Gastrocnemius medialis (tissue), 4 donors: ENCODE measurements at regions not wholly inside any gene's neighbourhood (a gene's known extent, or its start where the extent isn't known, plus 50 kb on each side); places are given as distances from the start of the nearest gene placed in this dataset.

Experiments
- ATAC-seq, 2 donors: fragments of 150-250 bp; one replicate each; pipeline ENCODE4 v1.9.1; 2016
- DNase-seq, 2 donors: peaks; one replicate each; pipeline ENCODE4 v3.0.0-alpha.2; 2019
- H3K27ac ChIP-seq, 4 donors: fragments of 200-600 bp; sonication (generic); 1 replicate in 1 of 4; 2 replicates in 3 of 4; pipeline ENCODE4 v1.5.1; 2016 to 2018; ENCODE audit warnings: mild to moderate bottlenecking in 2 of 4, moderate library complexity in 1 of 4
- H3K27me3 ChIP-seq, 3 donors: fragments of 200-600 bp; sonication (generic) in 2 of 3; 1 replicate in 1 of 3; 2 replicates in 2 of 3; pipeline versions ENCODE4 v1.5.1 to v1.6.0; 2016 to 2019; ENCODE audit warnings: mild to moderate bottlenecking in 1 of 3, moderate library complexity in 1 of 3
- H3K36me3 ChIP-seq, 2 donors: fragments of 200-600 bp; sonication (generic) in 1 of 2; one replicate each; pipeline ENCODE4 v1.5.1; 2017 to 2018
- H3K4me1 ChIP-seq, 2 donors: fragments of 200-600 bp; sonication (generic) in 1 of 2; one replicate each; pipeline ENCODE4 v1.5.1; 2016 to 2017; ENCODE audit warnings: mild to moderate bottlenecking in 2 of 2
- H3K4me3 ChIP-seq, 4 donors: fragments of 200-600 bp; sonication (generic) in 3 of 4; 1 replicate in 1 of 4; 2 replicates in 3 of 4; pipeline ENCODE4 v1.5.1; 2016 to 2019; ENCODE audit warnings: mild to moderate bottlenecking in 2 of 4
- H3K9me3 ChIP-seq, 3 donors: fragments of 200-600 bp; sonication (generic) in 2 of 3; 1 replicate in 1 of 3; 2 replicates in 2 of 3; pipeline ENCODE4 v1.5.1; 2016 to 2019
- POLR2A ChIP-seq, 2 donors: fragments of 450-650 bp; IDR thresholded peaks; one replicate each; pipeline ENCODE4 v1.6.1; 2017; ENCODE audit warnings: antibody characterized with exemption in 2 of 2, mild to moderate bottlenecking in 2 of 2, moderate library complexity in 2 of 2
- in situ Hi-C, 4 donors: fragments of 200-750 bp; cut with MboI; loops; one replicate each; pipeline versions ENCODE4 v1.15.0 to v1.8.0; 2017; ENCODE audit warnings: low sequenced_read_pairs in 4 of 4
- intact Hi-C: fragments of 100-400 bp; cut with DNase I; formaldehyde crosslinking; loops from one replicate; pipeline ENCODE4 v1.15.1; 2023; ENCODE audit warnings: low total_unique reads
- TF ChIP-seq, protein P1 (sequence below), 5 experiments: fragments of 450-650 bp in 3 of 5; fragments of 200-600 bp in 2 of 5; sonication (generic) in 2 of 5; IDR thresholded peaks in 4 of 5; conservative IDR thresholded peaks in 1 of 5; 1 replicate in 4 of 5; 2 replicates in 1 of 5; pipeline ENCODE4 v1.5.1; 2016 to 2019; ENCODE audit warnings: antibody characterized with exemption in 5 of 5, mild to moderate bottlenecking in 3 of 5, moderate library complexity in 3 of 5

DNA sequence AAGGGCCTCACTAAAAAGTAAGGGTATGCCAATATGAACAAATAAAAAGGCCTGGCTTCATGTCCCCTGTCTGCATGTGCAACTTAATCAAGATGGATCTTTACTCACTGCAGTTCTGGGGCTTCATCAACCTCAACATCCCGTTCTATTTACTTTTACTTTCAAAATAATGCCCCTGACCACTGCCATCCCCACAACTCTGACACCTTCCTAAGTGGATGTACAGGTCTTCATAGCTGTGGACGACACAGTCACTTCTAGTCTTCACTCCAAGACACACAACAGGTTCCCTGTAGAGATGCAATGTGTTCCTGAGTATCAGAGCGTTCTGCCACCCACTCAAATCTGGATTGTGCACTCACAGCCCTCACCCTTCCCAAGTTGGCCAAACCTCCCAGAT is 136.1 kb downstream of the ENC1 start:
- TF ChIP-seq, protein P1, sequence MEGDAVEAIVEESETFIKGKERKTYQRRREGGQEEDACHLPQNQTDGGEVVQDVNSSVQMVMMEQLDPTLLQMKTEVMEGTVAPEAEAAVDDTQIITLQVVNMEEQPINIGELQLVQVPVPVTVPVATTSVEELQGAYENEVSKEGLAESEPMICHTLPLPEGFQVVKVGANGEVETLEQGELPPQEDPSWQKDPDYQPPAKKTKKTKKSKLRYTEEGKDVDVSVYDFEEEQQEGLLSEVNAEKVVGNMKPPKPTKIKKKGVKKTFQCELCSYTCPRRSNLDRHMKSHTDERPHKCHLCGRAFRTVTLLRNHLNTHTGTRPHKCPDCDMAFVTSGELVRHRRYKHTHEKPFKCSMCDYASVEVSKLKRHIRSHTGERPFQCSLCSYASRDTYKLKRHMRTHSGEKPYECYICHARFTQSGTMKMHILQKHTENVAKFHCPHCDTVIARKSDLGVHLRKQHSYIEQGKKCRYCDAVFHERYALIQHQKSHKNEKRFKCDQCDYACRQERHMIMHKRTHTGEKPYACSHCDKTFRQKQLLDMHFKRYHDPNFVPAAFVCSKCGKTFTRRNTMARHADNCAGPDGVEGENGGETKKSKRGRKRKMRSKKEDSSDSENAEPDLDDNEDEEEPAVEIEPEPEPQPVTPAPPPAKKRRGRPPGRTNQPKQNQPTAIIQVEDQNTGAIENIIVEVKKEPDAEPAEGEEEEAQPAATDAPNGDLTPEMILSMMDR (IDR thresholded peaks at IDR 0.05 in 4 of 5, conservative IDR thresholded peaks at IDR 0.05 in 1 of 5) = no peak
- TF ChIP-seq POLR2A (IDR thresholded peaks at IDR 0.05) = no peak
- Histone ChIP-seq H3K27ac (no peak overlapping the region), H3K9me3 (no peaks in the 10 kb centered on the region), H3K4me3 (no peak overlapping the region), H3K36me3 (no peaks in the 10 kb centered on the region), H3K4me1 (peaks cover 8 to 9% of the 10 kb centered on the region in 2 donors), H3K27me3 (no peaks in the 10 kb centered on the region)
- no peak for DNase-seq
- ATAC-seq = no peak
- in situ Hi-C loops (no loop called here), intact Hi-C loops (no loop called here)

DNA sequence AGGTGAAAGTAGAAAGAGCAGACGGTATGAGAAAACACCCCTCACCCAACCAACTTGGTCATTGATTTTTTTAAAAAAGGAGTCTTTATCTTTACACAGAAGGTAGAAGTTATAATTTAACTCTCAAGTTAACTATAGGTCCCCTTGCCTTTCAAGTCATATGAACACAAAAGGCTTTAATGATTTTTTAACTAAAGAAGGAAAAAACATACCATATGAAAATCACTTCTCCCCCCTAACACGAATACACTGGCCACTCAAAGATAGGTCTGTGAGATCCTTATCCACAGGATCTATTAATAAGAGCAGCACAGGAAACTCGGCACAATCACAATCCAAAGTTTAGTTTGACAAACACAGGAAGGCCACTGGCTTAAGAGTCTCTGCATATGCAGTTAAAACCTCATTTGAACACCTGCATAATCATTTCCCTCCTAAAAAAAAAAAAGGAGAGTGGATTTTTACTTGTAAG is 138.0 kb downstream of the ENC1 start:
- DNase-seq = no peak
- TF ChIP-seq, protein P1 (IDR thresholded peaks at IDR 0.05 in 4 of 5, conservative IDR thresholded peaks at IDR 0.05 in 1 of 5) = no peak
- no peak for TF ChIP-seq POLR2A (IDR thresholded peaks at IDR 0.05)
- no peak overlapping the region for H3K4me3 ChIP-seq

DNA sequence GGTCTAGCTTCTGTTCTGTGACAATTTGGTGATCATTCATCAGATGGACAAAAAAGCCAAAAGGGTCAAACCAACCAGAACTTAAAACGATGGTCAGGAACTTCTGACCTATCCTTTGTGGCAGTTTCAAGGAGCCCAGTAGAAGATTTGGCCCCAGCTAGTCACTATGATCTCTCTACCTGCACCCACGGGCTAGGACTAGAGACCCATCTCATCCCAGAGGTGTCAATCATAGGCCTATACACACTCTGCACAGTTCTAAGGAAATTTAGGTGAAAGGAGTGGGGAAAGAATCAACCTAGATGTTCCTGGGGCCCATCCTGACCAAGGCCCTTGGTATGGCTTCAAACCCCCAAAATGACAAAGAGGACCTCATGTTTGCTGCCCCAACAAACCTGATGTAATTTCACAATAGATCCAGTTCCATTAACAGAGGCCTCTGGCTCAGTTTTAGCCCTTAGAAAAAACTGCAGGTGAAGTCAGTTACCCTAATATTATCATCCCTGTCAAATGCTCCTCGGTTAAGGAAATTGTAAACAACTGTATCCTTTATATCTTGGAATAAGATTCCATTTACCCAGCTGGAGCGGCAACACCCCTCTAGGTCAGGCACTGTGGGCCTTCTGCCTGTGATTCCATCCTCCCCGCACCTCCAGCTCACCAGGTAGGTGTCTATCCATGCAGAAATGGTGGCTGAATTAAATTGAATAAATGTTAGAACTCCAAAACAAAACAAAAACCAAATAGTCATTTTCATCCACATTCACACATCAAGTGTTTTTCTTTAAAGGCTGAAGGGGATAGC is 138.7 kb downstream of the ENC1 start:
- intact Hi-C loops (no loop called here), in situ Hi-C loops (no loop called here)
- TF ChIP-seq POLR2A (IDR thresholded peaks at IDR 0.05) = no peak
- TF ChIP-seq, protein P1 (IDR thresholded peaks at IDR 0.05 in 4 of 5, conservative IDR thresholded peaks at IDR 0.05 in 1 of 5) = no peak
- H3K27me3 ChIP-seq = no peaks in the 10 kb centered on the region
- ATAC-seq (no peak), DNase-seq (no peak)
- peak overlapping the region in 1 of 4 donors; percentile 20 for H3K27ac ChIP-seq
- no peak overlapping the region for H3K4me3 ChIP-seq
- H3K4me1 ChIP-seq = no peaks in the 10 kb centered on the region
- no peaks in the 10 kb centered on the region for H3K9me3 ChIP-seq
- no peaks in the 10 kb centered on the region for H3K36me3 ChIP-seq

More for the DNA sequence above, 138.0 kb downstream of the ENC1 start:
- peak overlapping the region in 1 of 4 donors; percentile 20 for H3K27ac ChIP-seq
- no peaks in the 10 kb centered on the region for H3K36me3 ChIP-seq
- H3K27me3 ChIP-seq = no peaks in the 10 kb centered on the region
- H3K9me3 ChIP-seq = no peaks in the 10 kb centered on the region
- intact Hi-C loops = no loop called here
- in situ Hi-C loops = no loop called here
- no peak for ATAC-seq
- peaks cover under 1 to 3% of the 10 kb centered on the region in 2 donors for H3K4me1 ChIP-seq

DNA sequence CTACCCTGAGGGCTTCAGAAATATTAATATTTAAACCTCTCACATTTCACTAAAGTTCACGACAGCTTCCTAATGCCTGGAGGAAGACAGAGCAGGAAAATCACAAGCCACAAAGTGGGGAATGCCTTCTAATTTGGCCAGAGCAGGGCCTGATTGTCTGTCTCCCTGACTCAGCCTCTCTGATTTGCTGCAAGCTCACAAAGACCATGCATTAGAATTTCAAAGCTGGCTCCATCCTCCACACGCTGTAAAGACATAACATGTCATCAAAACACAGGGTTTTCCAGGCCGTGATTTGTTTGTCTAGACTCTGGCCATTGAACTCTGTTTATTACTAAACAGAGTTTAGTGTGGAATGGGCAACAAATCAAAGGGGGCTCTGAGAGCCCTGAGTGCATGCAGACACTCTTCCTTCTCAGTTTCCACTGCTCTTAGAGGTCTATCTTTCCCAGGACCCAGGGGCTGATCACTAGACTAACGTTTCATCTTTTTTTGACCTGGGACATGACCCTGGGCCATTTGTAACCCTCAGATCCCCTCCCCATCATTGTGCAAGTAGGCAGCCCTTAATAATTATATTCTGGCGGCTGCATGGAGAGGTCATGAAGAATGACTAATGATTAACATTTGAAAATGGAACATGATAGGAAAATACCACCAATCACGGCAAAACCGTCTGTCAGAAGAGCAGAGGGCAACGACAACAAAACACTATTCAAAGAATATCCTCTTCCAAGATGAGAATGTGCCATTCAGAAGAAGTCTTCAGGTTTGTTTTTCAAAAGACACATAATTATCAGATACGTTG is 140.2 kb downstream of the ENC1 start:
- DNase-seq (no peak), ATAC-seq (no peak)
- no peak for TF ChIP-seq POLR2A (IDR thresholded peaks at IDR 0.05)
- TF ChIP-seq, protein P1 (IDR thresholded peaks at IDR 0.05 in 4 of 5, conservative IDR thresholded peaks at IDR 0.05 in 1 of 5) = no peak
- in situ Hi-C loops = no loop called here
- no peak overlapping the region for H3K4me3 ChIP-seq
- no peaks in the 10 kb centered on the region for H3K9me3 ChIP-seq
- H3K4me1 ChIP-seq = no peaks in the 10 kb centered on the region
- no peaks in the 10 kb centered on the region for H3K27me3 ChIP-seq
- H3K27ac ChIP-seq = no peak overlapping the region
- no peaks in the 10 kb centered on the region for H3K36me3 ChIP-seq
- intact Hi-C loops = no loop called here
